ENCODE measurements at regions not wholly inside any gene's neighbourhood (a gene's known extent, or its start where the extent isn't known, plus 50 kb on each side); places are given as distances from the start of the nearest gene placed in this dataset.

GRCh38 chr6:133187114-133187513 is 54.0 kb upstream of the EYA4 start:
- CTCF ChIA-PET (ENCODE audit: partially characterized antibody), result interaction anchor here (0.6 to 1.6 kb wide), 7 partner anchors 19 to 365 kb away, joined by 3 to 6 read pairs (median 3); no protein-coding TSS in a partner anchor
- H2BK20ac ChIP-seq (ENCODE audit: low read length), result no peak overlapping the region

More at GRCh38 chr6:133187114-133187513, 54.0 kb upstream of the EYA4 start:
- no peaks in the 10 kb centered on the region for H4K20me1 ChIP-seq (replicated peaks in 1 of 2; ENCODE audit: control insufficient read depth in 1 of 2, insufficient read depth in 2 of 2, low read length in 2 of 2)
- 88% methylated on average over 2 of the region's 2 CpGs; no CpG with 5 or more reads in 1 of the 2 experiments for WGBS, 2 experiments (ENCODE audit: extremely low coverage in 1 of 2, insufficient coverage in 1 of 2, insufficient read length in 1 of 2, insufficient replicate concordance in 2 of 2, low coverage in 1 of 2, low lambda C conversion rate in 2 of 2, missing lambda C conversion rate in 1 of 2)
- H2BK120ac ChIP-seq (replicated peaks; ENCODE audit: low read depth, low read length), result no peak overlapping the region
- H2BK5ac ChIP-seq (ENCODE audit: low read depth, low read length), result no peak overlapping the region
- H3K14ac ChIP-seq (ENCODE audit: insufficient read length), result no peak overlapping the region
- H3K9me3 ChIP-seq (ENCODE audit: insufficient read depth in 2 of 2, low read depth in 1 of 2, low read length in 1 of 2), result no peaks in the 10 kb centered on the region
- no peak overlapping the region for H3K9ac ChIP-seq (replicated peaks in 1 of 4; ENCODE audit: extremely low read depth in 1 of 4, low read depth in 3 of 4, low read length in 3 of 4)
- no peaks in the 10 kb centered on the region for H3K27me3 ChIP-seq (replicated peaks in 1 of 4; ENCODE audit: control insufficient read depth in 3 of 4, extremely low read depth in 1 of 4, insufficient read depth in 3 of 4, low read length in 3 of 4)
- H2BK12ac ChIP-seq (ENCODE audit: low read depth, low read length), result no peak overlapping the region
- FAIRE-seq (no peak), DNase-seq (ENCODE audit: low read depth in 1 of 2, low spot score in 2 of 2) (no peak)
- H3K56ac ChIP-seq (replicated peaks; ENCODE audit: insufficient read length, low read depth, low read length), result no peak overlapping the region
- no peak overlapping the region for H3K23ac ChIP-seq (ENCODE audit: insufficient read length)
- H2BK15ac ChIP-seq (ENCODE audit: low read length), result no peak overlapping the region
- no peaks in the 10 kb centered on the region for H3K36me3 ChIP-seq (ENCODE audit: control insufficient read depth in 2 of 4, insufficient read depth in 4 of 4, low read length in 3 of 4)
- TF ChIP-seq CTCF (IDR thresholded peaks at IDR 0.05; ENCODE audit: control extremely low read depth in 1 of 3, insufficient read depth in 1 of 3, low read depth in 1 of 3, low read length in 3 of 3), result no peak
- TF ChIP-seq ASH2L (IDR thresholded peaks at IDR 0.05; ENCODE audit: low read length), result no peak
- TF ChIP-seq USF2 (IDR thresholded peaks at IDR 0.05; ENCODE audit: low read length), result no peak
- no peak for TF ChIP-seq SIRT6 (IDR thresholded peaks at IDR 0.05; ENCODE audit: low read length)
- TF ChIP-seq RXRA (IDR thresholded peaks at IDR 0.05; ENCODE audit: insufficient read depth, low read depth, low read length), result no peak
- no peak for TF ChIP-seq SAP30 (IDR thresholded peaks at IDR 0.05; ENCODE audit: insufficient read depth, insufficient replicate concordance, low read length)
- no peak for TF ChIP-seq JUN (IDR thresholded peaks at IDR 0.05; ENCODE audit: low read depth, low read length)
- no peak overlapping the region for H3K4me2 ChIP-seq (ENCODE audit: insufficient read depth in 1 of 2, low read depth in 2 of 2, low read length in 2 of 2)
- H3K23me2 ChIP-seq (ENCODE audit: low read depth, low read length), result no peaks in the 10 kb centered on the region; the same call in 1 of the 2 replicates
- H2AFZ ChIP-seq (ENCODE audit: low read length), result no peak overlapping the region
- H3K79me2 ChIP-seq (ENCODE audit: control insufficient read depth in 1 of 2, insufficient read depth in 2 of 2, low read length in 2 of 2), result no peaks in the 10 kb centered on the region
- H4K91ac ChIP-seq (replicated peaks; ENCODE audit: insufficient read length, low read length), result no peak overlapping the region
- no peak overlapping the region for H4K8ac ChIP-seq (ENCODE audit: extremely low read depth, insufficient read depth, low read length)
- H3K79me1 ChIP-seq (ENCODE audit: low read depth, low read length), result no peaks in the 10 kb centered on the region
- POLR2A ChIA-PET (ENCODE audit: partially characterized antibody), result no interaction called here
- H2AK5ac ChIP-seq (ENCODE audit: low read depth, low read length), result no peak overlapping the region
- H3K27ac ChIP-seq (ENCODE audit: low read depth, low read length), result no peak overlapping the region
- no peak overlapping the region for H3K4ac ChIP-seq (replicated peaks; ENCODE audit: insufficient read length, low read depth, low read length)
- H4K5ac ChIP-seq (ENCODE audit: insufficient read length, low read depth, low read length), result no peak overlapping the region
- no peak overlapping the region for H3K4me3 ChIP-seq (ENCODE audit: extremely low read depth in 1 of 4, insufficient read depth in 2 of 4, low read depth in 3 of 4, low read length in 4 of 4)
- no peak overlapping the region for H3K18ac ChIP-seq (ENCODE audit: extremely low read depth, low read length)
- H3K4me1 ChIP-seq (replicated peaks in 1 of 4; ENCODE audit: control insufficient read depth in 3 of 4, insufficient read depth in 4 of 4, low read length in 3 of 4), result 0 out of 7 replicates have a peak, but pooled peaks cover 0 to 2% (median 0%) of the 10 kb centered on the region in 4 experiments

All from H1 (cell line).